Endothelial cell of umbilical vein (primary cell): ENCODE measurements at regions not wholly inside any gene's neighbourhood (a gene's known extent, or its start where the extent isn't known, plus 50 kb on each side); places are given as distances from the start of the nearest gene placed in this dataset.

Source experiments
- BruUV-seq: library from RNA; stranded (reverse); fragments of 400-500 nt; replicated peaks from 2 replicates; lab custom pipeline; 2021; lab: Mats Ljungman, UMichigan
- CTCF ChIA-PET: fragments of 300-600, 350-600 bp; sonication (Branson Sonifier 250); formaldehyde crosslinking; loops from one replicate; lab custom pipeline; 2021; ENCODE audit warnings: antibody characterized with exemption, inconsistent platforms; lab: Charles Lee
- POLR2A ChIA-PET: fragments of 300-600, 350-600 bp; sonication (Branson Sonifier 250); formaldehyde crosslinking; loops from one replicate; lab custom pipeline; 2021; ENCODE audit warnings: antibody characterized with exemption, inconsistent platforms; lab: Charles Lee
- DNase-seq: peaks from one replicate; pipeline ENCODE4 v3.0.0-alpha.2; 2011; ENCODE audit warnings: low read depth, low spot score
- FAIRE-seq: peaks from 2 replicates; lab custom pipeline; 2011; peaks lifted over from hg19 to GRCh38; lab: Jason Lieb, UNC
- H2AFZ ChIP-seq: 2 replicates; pipeline ENCODE4 v1.6.0; 2012; ENCODE audit warnings: low read depth, low read length, control low read depth, inconsistent platforms
- H3K27ac ChIP-seq: 2 replicates; pipeline ENCODE4 v1.5.1; 2011; ENCODE audit warnings: low read depth, mild to moderate bottlenecking, control low read depth, low read length, moderate library complexity; ENCODE audit not compliant: insufficient read depth
- H3K27me3 ChIP-seq, 2 experiments: 2 replicates each; pipeline versions ENCODE4 v1.6.0 to v1.6.1; 2011; ENCODE audit warnings: low read length in 2 of 2, mixed read lengths in 1 of 2; ENCODE audit not compliant: control insufficient read depth in 2 of 2, insufficient read depth in 2 of 2
- H3K36me3 ChIP-seq, 2 experiments: 2 replicates in 1 of 2; 3 replicates in 1 of 2; pipeline ENCODE4 v1.5.1; 2011; ENCODE audit warnings: low read length in 2 of 2, mild to moderate bottlenecking in 1 of 2, moderate library complexity in 1 of 2; ENCODE audit not compliant: control insufficient read depth in 2 of 2, insufficient read depth in 2 of 2; ENCODE audit errors: extremely low read depth in 1 of 2
- H3K4me1 ChIP-seq: 3 replicates; pipeline ENCODE4 v1.5.1; 2011; ENCODE audit warnings: mild to moderate bottlenecking, low read length; ENCODE audit not compliant: control insufficient read depth, insufficient read depth; ENCODE audit errors: extremely low read depth
- H3K4me2 ChIP-seq: 2 replicates; pipeline ENCODE4 v1.6.1; 2011; ENCODE audit warnings: low read length, control low read depth, mixed read lengths; ENCODE audit not compliant: insufficient read depth
- H3K4me3 ChIP-seq, 3 experiments: fragments of 200-600 bp in 1 of 3; sonication (generic), shearing (Covaris generic) in 1 of 3; replicated peaks in 1 of 3; 2 replicates each; pipeline ENCODE4 v1.5.1; 2011 to 2016; ENCODE audit warnings: control low read depth in 3 of 3, low read length in 3 of 3, mild to moderate bottlenecking in 2 of 3, inconsistent platforms in 1 of 3, low read depth in 1 of 3, moderate library complexity in 1 of 3; ENCODE audit not compliant: insufficient read depth in 1 of 3
- H3K79me2 ChIP-seq: 2 replicates; pipeline ENCODE4 v1.6.0; 2012; ENCODE audit warnings: low read length, inconsistent platforms; ENCODE audit not compliant: control insufficient read depth, insufficient read depth
- H3K9ac ChIP-seq: replicated peaks from 2 replicates; pipeline ENCODE3; 2011; ENCODE audit warnings: low read length, control low read depth; ENCODE audit not compliant: insufficient read depth; ENCODE audit errors: extremely low read depth
- H3K9me1 ChIP-seq: replicated peaks from 3 replicates; pipeline ENCODE4 v1.6.0; 2011; ENCODE audit warnings: mild to moderate bottlenecking, low read length; ENCODE audit not compliant: control insufficient read depth, insufficient read depth; ENCODE audit errors: extremely low read depth
- H3K9me3 ChIP-seq: replicated peaks from 2 replicates; pipeline ENCODE4 v1.5.1; 2012; ENCODE audit warnings: low read length, inconsistent platforms; ENCODE audit not compliant: control insufficient read depth, insufficient read depth
- H4K20me1 ChIP-seq: replicated peaks from 2 replicates; pipeline ENCODE3; 2011; ENCODE audit warnings: mild to moderate bottlenecking, low read length; ENCODE audit not compliant: control insufficient read depth, insufficient read depth; ENCODE audit errors: extremely low read depth
- CTCF ChIP-seq, 2 donors: IDR thresholded peaks; 1 replicate in 1 of 2; 2 replicates in 1 of 2; pipeline ENCODE4 v1.5.1; 2011; ENCODE audit warnings: low read length in 2 of 2, mild to moderate bottlenecking in 2 of 2, moderate library complexity in 2 of 2, control low read depth in 1 of 2, inconsistent platforms in 1 of 2, low read depth in 1 of 2; ENCODE audit not compliant: insufficient read depth in 1 of 2; ENCODE audit errors: extremely low read depth in 1 of 2
- EZH2 ChIP-seq: IDR thresholded peaks from 2 replicates; pipeline ENCODE4 v1.6.1; 2012; ENCODE audit warnings: borderline replicate concordance, low read depth, mild to moderate bottlenecking, moderate library complexity, low read length, inconsistent platforms; ENCODE audit not compliant: severe bottlenecking
- FOS ChIP-seq: IDR thresholded peaks from 2 replicates; pipeline ENCODE4 v1.6.1; 2011; ENCODE audit warnings: mild to moderate bottlenecking, low read length, moderate library complexity, borderline replicate concordance; ENCODE audit not compliant: insufficient read depth
- JUN ChIP-seq: IDR thresholded peaks from 2 replicates; pipeline ENCODE4 v1.6.1; 2011; ENCODE audit warnings: borderline replicate concordance, low read depth; ENCODE audit not compliant: insufficient read length, insufficient read depth
- MAX ChIP-seq: IDR thresholded peaks from 2 replicates; pipeline ENCODE4 v1.6.1; 2011; ENCODE audit not compliant: insufficient read depth, insufficient read length
- MYC ChIP-seq: IDR thresholded peaks from one replicate; pipeline ENCODE4 v1.6.1; 2011; ENCODE audit warnings: mild to moderate bottlenecking, low read depth, low read length
- POLR2A ChIP-seq: IDR thresholded peaks from 2 replicates; pipeline ENCODE4 v1.6.1; 2012; ENCODE audit warnings: low read depth, mild to moderate bottlenecking, control low read depth, low read length
- POLR2AphosphoS5 ChIP-seq: IDR thresholded peaks from 2 replicates; pipeline ENCODE4 v1.6.1; 2012; ENCODE audit warnings: low read depth, mild to moderate bottlenecking, control low read depth, low read length, moderate library complexity; ENCODE audit not compliant: insufficient read depth
- dilution Hi-C: fragments of 300-500 bp; cut with MboI; formaldehyde crosslinking; loops from one replicate; pipeline ENCODE4 v1.15.0; 2019; ENCODE audit warnings: low sequenced_read_pairs; ENCODE audit not compliant: extremely low pct_ligation_motif_present
- intact Hi-C: fragments of 100-400 bp; cut with micrococcal nuclease; formaldehyde crosslinking; loops from one replicate; pipeline ENCODE4 v1.10.0; 2022

GRCh38 chr18:43992741-43993140, 687.9 kb upstream of the SETBP1 start:
- no peaks in the 10 kb centered on the region for H3K27me3 ChIP-seq
- no peaks in the 10 kb centered on the region for H4K20me1 ChIP-seq
- H3K9me1 ChIP-seq: no peaks in the 10 kb centered on the region
- POLR2A ChIA-PET: no interaction called here
- H3K27ac ChIP-seq: no peak overlapping the region
- H3K9me3 ChIP-seq: no peaks in the 10 kb centered on the region
- FAIRE-seq: no peak
- no peak overlapping the region for H3K4me3 ChIP-seq
- H3K4me2 ChIP-seq: no peak overlapping the region
- dilution Hi-C loops (no loop called here), intact Hi-C loops (no loop called here)
- DNase-seq: no peak
- no peak overlapping the region for H2AFZ ChIP-seq
- no peaks in the 10 kb centered on the region for H3K4me1 ChIP-seq
- no peaks in the 10 kb centered on the region for H3K79me2 ChIP-seq
- no peak for TF ChIP-seq POLR2A
- no peak for TF ChIP-seq FOS
- TF ChIP-seq JUN: no peak
- BruUV-seq: no TSS peak
- H3K36me3 ChIP-seq: no peaks in the 10 kb centered on the region
- CTCF ChIA-PET: no interaction called here
- no peak overlapping the region for H3K9ac ChIP-seq

- FAIRE-seq (no peak), DNase-seq (no peak)
- dilution Hi-C loops (no loop called here), intact Hi-C loops (no loop called here)
- Histone ChIP-seq H3K4me2 (no peak overlapping the region), H3K27ac (no peak overlapping the region), H3K36me3 (no peaks in the 10 kb centered on the region), H3K9me1 (no peaks in the 10 kb centered on the region), H3K4me3 (no peak overlapping the region), H3K9me3 (no peaks in the 10 kb centered on the region), H3K4me1 (no peaks in the 10 kb centered on the region), H3K79me2 (no peaks in the 10 kb centered on the region), H3K9ac (no peak overlapping the region), H2AFZ (no peak overlapping the region), H3K27me3 (no peaks in the 10 kb centered on the region), H4K20me1 (no peaks in the 10 kb centered on the region)
- TF ChIP-seq MAX: no peak
- no peak for TF ChIP-seq FOS
- TF ChIP-seq CTCF (IDR thresholded peaks at IDR 0.05; ENCODE audit: extremely low read depth in 1 of 2, insufficient read depth in 1 of 2, low read depth in 1 of 2, low read length in 2 of 2): no peak
- TF ChIP-seq POLR2A: no peak
- no peak for TF ChIP-seq POLR2AphosphoS5
- TF ChIP-seq EZH2: no peak
- no peak for TF ChIP-seq MYC
- ChIA-PET CTCF (no interaction called here), POLR2A (no interaction called here)
- no TSS peak for BruUV-seq
Observed at GRCh38 chr18:43994381-43994780, 686.3 kb upstream of the SETBP1 start.
